GM13976 (cell line): ENCODE measurements at regions not wholly inside any gene's neighbourhood (a gene's known extent, or its start where the extent isn't known, plus 50 kb on each side); places are given as distances from the start of the nearest gene placed in this dataset.

Experiments
- DNase-seq: peaks from one replicate; pipeline ENCODE4 v3.0.0; 2012; ENCODE audit warnings: low spot score
- in situ Hi-C: fragments of 300-500 bp; cut with MboI; formaldehyde crosslinking; loops from one replicate; pipeline ENCODE4 v1.12.0; 2022; ENCODE audit warnings: low sequenced_read_pairs, mixed read lengths, inconsistent platforms; ENCODE audit not compliant: unreplicated experiment
- TF ChIP-seq, protein P1 (sequence below): IDR thresholded peaks from 2 replicates; pipeline ENCODE4 v1.5.1; 2012; ENCODE audit warnings: borderline replicate concordance, mild to moderate bottlenecking; ENCODE audit not compliant: insufficient read depth; ENCODE audit errors: extremely low read depth, missing control alignments, control extremely low read depth

DNA sequence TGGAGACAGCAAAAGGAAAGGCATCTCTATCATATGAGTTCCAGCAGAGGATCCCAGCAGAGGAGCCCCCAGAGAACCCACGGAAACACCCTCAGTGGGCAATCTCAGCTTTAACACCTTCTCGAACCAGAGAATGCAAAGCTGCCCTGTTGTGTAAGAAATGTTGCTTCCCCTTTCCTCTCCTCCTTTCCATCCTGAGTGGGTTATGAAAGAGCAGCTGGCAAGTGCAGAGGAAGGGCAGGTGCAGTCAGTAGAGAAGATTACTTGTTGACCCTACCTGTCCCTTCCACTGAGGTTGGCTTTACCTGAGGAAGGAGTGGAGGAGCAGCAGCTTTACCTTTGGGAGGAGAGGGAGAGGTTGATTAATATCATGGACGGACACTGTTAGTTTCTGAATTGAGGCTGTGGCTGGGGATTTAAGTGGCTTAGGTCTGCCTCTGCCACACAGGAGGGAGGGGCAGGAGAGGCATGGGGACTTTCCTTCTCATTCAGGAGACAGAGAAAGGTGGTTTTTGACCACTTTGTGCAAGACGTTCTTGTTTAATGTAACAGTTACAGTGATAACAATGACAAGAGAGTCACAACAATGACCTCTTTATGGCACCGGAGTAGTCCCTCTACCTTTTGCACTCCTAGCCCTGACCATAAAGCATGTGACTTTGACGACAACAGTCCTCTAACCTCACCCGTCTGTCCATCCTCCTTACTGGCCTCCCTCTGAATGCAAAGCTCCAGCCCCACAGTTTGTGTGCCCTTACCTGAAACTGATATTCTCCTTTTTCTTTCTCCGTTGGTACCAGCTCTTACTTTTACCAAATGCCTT is 254.8 kb downstream of the NSG2 start:
- in situ Hi-C loops: loop anchor here (10.0 to 25.0 kb wide), 2 partner anchors 256 to 688 kb away; partner anchors contain the start of genes BOD1 and NSG2
- DNase-seq: peak; percentile 27
- TF ChIP-seq, protein P1, sequence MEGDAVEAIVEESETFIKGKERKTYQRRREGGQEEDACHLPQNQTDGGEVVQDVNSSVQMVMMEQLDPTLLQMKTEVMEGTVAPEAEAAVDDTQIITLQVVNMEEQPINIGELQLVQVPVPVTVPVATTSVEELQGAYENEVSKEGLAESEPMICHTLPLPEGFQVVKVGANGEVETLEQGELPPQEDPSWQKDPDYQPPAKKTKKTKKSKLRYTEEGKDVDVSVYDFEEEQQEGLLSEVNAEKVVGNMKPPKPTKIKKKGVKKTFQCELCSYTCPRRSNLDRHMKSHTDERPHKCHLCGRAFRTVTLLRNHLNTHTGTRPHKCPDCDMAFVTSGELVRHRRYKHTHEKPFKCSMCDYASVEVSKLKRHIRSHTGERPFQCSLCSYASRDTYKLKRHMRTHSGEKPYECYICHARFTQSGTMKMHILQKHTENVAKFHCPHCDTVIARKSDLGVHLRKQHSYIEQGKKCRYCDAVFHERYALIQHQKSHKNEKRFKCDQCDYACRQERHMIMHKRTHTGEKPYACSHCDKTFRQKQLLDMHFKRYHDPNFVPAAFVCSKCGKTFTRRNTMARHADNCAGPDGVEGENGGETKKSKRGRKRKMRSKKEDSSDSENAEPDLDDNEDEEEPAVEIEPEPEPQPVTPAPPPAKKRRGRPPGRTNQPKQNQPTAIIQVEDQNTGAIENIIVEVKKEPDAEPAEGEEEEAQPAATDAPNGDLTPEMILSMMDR: no peak

DNA sequence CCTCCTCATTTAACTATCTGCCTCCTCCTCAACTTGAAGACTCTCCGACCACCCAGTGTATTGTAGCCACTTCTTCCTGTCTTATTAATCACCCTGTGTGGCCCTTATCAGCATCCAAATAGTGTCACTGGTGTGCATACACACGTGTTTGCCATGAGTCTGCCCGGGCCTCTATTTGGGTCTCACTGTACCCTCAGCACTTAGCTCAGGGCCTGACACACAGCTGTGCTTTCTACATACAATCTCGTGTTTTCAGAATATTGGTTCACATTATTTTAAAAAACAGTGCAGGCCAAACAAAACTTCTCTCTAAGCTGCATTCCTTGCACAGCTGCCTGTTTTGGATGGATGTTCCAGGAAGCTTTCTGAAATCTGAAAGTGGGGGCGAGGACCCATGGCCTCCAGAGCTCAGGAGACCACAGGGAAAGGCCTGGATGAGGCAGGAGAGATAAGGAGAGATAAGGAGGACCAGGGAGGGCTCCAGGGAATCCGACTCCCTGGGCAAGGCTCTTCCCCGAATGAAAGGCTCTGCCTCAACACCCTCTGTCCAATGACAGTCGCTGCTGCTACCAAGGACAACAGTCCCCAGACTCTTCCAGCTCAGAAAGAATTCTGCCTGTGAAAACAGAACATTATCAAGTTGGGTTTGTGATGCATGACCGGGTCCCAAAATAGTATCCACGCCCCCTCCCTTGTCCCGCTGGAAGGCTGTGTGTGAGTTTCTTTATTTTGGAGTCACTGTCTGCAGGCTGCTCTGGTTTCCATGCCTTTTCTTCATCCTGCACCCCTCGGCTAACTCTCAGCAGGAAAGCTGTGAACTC is 255.6 kb downstream of the NSG2 start:
- no peak for DNase-seq
- TF ChIP-seq, protein P1: no peak
- in situ Hi-C loops: loop anchor here (10.0 to 25.0 kb wide), 2 partner anchors 256 to 689 kb away; partner anchors contain the start of genes BOD1 and NSG2

DNA sequence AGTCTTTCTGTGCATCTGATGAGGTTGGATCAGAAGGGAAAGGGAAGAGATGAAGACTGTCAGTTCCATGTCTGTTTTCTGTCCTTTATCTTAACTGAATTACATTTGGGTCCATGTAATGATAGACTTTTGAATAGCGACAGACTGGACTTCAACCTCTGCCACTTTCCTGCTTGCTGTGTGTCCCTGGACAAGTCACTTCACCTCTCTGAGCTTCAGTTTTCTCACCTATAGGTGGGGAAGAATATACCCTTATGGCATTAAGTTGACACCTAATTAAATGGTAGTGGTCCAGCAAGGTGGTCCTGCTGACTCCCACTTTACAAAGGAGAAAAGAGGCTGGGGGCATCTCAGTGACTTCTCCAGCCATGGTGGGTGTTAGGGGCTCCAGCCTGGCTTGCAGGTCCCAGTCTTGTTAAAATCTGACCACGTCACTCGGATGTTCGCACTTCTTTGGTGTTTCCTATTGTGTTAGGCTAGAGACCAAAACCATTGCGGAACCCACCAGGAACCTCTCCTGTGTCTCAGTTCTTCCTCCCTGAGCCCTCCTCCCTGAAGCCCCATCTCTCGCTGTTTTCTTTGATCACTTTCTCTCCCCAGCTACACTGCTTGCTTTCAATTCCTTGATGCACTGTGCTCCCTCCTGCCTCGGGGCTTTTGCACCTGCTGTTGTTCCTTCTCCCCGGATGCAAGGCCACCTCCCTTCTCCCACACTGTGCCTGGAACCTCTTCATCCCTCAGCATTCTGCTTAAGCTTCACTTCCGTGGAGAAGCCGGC is 256.5 kb downstream of the NSG2 start:
- in situ Hi-C loops: loop anchor here (10.0 to 25.0 kb wide), 2 partner anchors 257 to 690 kb away; partner anchors contain the start of genes BOD1 and NSG2
- TF ChIP-seq, protein P1: no peak
- DNase-seq: peak; percentile 3

GRCh38 chr5:174303035-174303434 is 257.5 kb downstream of the NSG2 start:
- in situ Hi-C loops: loop anchor here (10.0 to 25.0 kb wide), 2 partner anchors 258 to 691 kb away; partner anchors contain the start of genes BOD1 and NSG2
- TF ChIP-seq, protein P1: no peak
- DNase-seq: peak; percentile 6

GRCh38 chr5:174303437-174304045 is 258.0 kb downstream of the NSG2 start:
- DNase-seq: peak; percentile 15
- in situ Hi-C loops: loop anchor here (10.0 to 25.0 kb wide), 2 partner anchors 259 to 691 kb away; partner anchors contain the start of genes BOD1 and NSG2
- TF ChIP-seq, protein P1: no peak
